Uterus (tissue), 2 donors: ENCODE measurements at regions not wholly inside any gene's neighbourhood (a gene's known extent, or its start where the extent isn't known, plus 50 kb on each side); places are given as distances from the start of the nearest gene placed in this dataset.

Experiments
- POLR2A ChIP-seq, 2 donors: fragments of 450-650 bp; IDR thresholded peaks; one replicate each; pipeline ENCODE4 v1.6.1; 2016; ENCODE audit warnings: antibody characterized with exemption in 2 of 2, mild to moderate bottlenecking in 1 of 2, moderate library complexity in 1 of 2
- TF ChIP-seq, protein P1 (sequence below), 4 experiments: fragments of 200-600 bp in 2 of 4; fragments of 450-650 bp in 2 of 4; sonication (generic) in 2 of 4; IDR thresholded peaks; one replicate each; pipeline ENCODE4 v1.5.1; 2016 to 2019; ENCODE audit warnings: antibody characterized with exemption in 4 of 4, mild to moderate bottlenecking in 2 of 4, moderate library complexity in 1 of 4

DNA sequence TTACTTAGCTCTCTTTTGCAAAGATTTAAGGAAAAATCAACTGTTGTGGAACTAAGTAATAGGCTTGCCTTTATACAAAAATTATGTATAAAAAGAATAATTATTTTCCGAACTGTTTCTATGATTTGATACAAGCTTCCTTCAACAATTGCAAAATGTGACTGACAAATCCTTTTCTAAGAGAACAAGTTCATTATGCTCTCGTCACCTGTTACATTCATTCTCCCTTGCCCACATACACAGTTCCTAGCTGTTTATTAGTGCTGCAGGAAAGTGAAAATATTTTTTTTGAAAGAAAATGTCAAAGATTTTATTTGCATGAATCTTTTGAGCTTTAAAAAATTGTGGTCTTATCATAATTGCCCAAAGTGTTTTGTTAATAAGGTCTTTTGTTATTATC, 466.2 kb downstream of the USP25 start:
- TF ChIP-seq, protein P1, sequence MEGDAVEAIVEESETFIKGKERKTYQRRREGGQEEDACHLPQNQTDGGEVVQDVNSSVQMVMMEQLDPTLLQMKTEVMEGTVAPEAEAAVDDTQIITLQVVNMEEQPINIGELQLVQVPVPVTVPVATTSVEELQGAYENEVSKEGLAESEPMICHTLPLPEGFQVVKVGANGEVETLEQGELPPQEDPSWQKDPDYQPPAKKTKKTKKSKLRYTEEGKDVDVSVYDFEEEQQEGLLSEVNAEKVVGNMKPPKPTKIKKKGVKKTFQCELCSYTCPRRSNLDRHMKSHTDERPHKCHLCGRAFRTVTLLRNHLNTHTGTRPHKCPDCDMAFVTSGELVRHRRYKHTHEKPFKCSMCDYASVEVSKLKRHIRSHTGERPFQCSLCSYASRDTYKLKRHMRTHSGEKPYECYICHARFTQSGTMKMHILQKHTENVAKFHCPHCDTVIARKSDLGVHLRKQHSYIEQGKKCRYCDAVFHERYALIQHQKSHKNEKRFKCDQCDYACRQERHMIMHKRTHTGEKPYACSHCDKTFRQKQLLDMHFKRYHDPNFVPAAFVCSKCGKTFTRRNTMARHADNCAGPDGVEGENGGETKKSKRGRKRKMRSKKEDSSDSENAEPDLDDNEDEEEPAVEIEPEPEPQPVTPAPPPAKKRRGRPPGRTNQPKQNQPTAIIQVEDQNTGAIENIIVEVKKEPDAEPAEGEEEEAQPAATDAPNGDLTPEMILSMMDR (IDR thresholded peaks at IDR 0.05) = no peak
- no peak for TF ChIP-seq POLR2A (IDR thresholded peaks at IDR 0.05)
